Loucy (cell line): ENCODE measurements at regions not wholly inside any gene's neighbourhood (a gene's known extent, or its start where the extent isn't known, plus 50 kb on each side); places are given as distances from the start of the nearest gene placed in this dataset.

Experiments
- CTCF ChIP-seq: fragments of 200-600 bp; sonication (generic); conservative IDR thresholded peaks from 2 replicates; pipeline ENCODE4 v1.5.1; 2014; ENCODE audit warnings: mild to moderate bottlenecking, antibody characterized with exemption, low read length
- EZH2phosphoT487 ChIP-seq: fragments of 200-600 bp; IDR thresholded peaks from 2 replicates; pipeline ENCODE4 v1.6.1; 2018; ENCODE audit warnings: antibody characterized with exemption, mild to moderate bottlenecking, moderate library complexity, borderline replicate concordance

DNA sequence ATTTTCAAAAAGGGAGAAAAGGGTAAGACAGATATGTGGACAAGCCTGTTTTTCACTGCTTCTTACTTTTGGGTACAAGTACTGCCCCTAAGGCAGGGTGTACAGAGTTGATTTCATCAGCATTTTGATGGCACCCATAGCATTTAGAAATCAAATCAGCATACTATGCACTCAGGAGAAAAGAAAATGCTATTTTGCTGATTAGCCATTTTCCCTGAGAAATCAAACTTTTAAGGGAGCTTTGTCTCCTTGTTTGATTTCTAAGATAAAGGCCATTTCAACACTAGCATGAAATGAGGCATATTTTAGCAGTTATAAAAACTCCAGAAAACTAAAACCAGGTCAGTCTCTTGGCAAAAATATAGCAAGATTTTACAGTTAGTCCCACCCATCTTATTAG, 2269.4 kb upstream of the WWC1 start:
- TF ChIP-seq EZH2phosphoT487 (no peak), CTCF (no peak)
